ENCODE measurements at regions not wholly inside any gene's neighbourhood (a gene's known extent, or its start where the extent isn't known, plus 50 kb on each side); places are given as distances from the start of the nearest gene placed in this dataset.

DNA sequence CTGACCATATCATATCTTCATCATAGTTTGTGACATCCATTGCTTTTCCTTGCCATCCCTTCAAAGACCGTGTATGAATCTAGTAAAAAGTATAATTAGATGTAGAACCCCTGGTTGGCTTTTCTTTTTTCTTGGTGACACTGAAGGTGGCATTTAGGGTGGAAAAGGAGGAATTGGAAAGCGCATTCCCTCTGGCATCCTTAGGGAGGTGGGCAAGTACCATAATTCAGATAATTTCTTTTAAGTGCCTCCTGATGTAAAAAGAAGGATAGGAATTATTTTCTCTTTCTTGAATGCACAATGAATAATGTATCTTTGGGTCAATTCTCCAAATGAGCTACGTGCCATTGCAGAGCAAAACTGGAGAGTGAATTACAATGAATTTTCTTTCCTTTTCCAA is 73.2 kb upstream of the SMARCA2 start:
- H3K36me3 ChIP-seq: no peaks in the 10 kb centered on the region
- H3K4me3 ChIP-seq: no peak overlapping the region
- no peaks in the 10 kb centered on the region for H3K27me3 ChIP-seq
- intact Hi-C loops (cut with DNase I; ENCODE audit: low total_unique reads): no loop called here
- no peaks in the 10 kb centered on the region for H3K9me3 ChIP-seq
- TF ChIP-seq POLR2AphosphoS5 (IDR thresholded peaks at IDR 0.05): no peak
- TF ChIP-seq EP300 (IDR thresholded peaks at IDR 0.05): no peak
- TF ChIP-seq, protein P1, sequence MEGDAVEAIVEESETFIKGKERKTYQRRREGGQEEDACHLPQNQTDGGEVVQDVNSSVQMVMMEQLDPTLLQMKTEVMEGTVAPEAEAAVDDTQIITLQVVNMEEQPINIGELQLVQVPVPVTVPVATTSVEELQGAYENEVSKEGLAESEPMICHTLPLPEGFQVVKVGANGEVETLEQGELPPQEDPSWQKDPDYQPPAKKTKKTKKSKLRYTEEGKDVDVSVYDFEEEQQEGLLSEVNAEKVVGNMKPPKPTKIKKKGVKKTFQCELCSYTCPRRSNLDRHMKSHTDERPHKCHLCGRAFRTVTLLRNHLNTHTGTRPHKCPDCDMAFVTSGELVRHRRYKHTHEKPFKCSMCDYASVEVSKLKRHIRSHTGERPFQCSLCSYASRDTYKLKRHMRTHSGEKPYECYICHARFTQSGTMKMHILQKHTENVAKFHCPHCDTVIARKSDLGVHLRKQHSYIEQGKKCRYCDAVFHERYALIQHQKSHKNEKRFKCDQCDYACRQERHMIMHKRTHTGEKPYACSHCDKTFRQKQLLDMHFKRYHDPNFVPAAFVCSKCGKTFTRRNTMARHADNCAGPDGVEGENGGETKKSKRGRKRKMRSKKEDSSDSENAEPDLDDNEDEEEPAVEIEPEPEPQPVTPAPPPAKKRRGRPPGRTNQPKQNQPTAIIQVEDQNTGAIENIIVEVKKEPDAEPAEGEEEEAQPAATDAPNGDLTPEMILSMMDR (IDR thresholded peaks at IDR 0.05): no peak
- no peak for TF ChIP-seq POLR2A (IDR thresholded peaks at IDR 0.05)
- no peaks in the 10 kb centered on the region for H3K4me1 ChIP-seq
- WGBS, 5 donors: 70 to 84% (median 82%) methylated on average over 3 of the region's 3 CpGs
- H3K27ac ChIP-seq: no peak overlapping the region
- no peak for DNase-seq

DNA sequence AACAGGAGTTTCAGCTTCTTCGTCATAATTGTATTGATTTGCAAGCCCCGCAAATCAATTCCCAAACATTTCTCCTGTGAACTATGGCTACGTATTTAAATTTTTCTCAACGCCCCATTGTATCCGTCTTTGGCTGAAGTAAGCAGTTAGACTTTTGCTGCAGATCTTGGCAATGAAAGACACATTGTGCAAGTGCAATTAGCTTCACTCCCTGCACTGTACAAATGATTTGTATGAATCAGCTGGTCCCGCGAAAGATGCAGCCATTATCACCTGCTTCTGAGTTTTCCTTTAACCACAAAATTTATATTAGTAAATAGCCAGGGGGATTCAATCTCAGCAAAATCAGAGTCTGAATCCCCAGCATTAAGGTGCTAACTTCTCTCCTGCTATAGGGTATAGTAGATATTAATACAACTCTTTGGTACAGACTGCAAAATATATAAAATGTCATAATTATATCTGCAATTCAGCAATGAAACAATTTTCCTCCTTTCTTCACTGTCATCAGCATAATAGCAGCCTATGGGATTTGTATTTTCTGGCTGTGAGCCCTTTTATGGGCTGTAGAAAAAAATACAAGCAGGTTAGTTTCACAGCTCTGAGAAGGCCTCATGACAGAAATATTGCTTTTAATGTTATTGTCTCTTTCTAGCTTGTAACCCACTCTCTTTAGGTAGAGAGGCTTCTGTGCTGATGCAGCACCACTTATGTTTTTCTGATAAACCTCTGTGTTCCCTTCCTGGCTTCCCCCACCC is 68.4 kb upstream of the SMARCA2 start:
- Histone ChIP-seq H3K4me1 (no peaks in the 10 kb centered on the region), H3K27ac (no peak overlapping the region), H3K4me3 (no peak overlapping the region), H3K36me3 (no peaks in the 10 kb centered on the region), H3K9me3 (no peaks in the 10 kb centered on the region), H3K27me3 (no peaks in the 10 kb centered on the region)
- intact Hi-C loops (cut with DNase I; ENCODE audit: low total_unique reads): no loop called here
- TF ChIP-seq POLR2A (IDR thresholded peaks at IDR 0.05) (no peak), POLR2AphosphoS5 (IDR thresholded peaks at IDR 0.05) (no peak), EP300 (IDR thresholded peaks at IDR 0.05) (no peak)
- TF ChIP-seq, protein P1 (IDR thresholded peaks at IDR 0.05): no peak
- DNase-seq: peak in 1 of 2 donors; percentile 30
- 75 to 83% (median 79%) methylated on average over 7 of the region's 7 CpGs for WGBS, 5 donors

DNA sequence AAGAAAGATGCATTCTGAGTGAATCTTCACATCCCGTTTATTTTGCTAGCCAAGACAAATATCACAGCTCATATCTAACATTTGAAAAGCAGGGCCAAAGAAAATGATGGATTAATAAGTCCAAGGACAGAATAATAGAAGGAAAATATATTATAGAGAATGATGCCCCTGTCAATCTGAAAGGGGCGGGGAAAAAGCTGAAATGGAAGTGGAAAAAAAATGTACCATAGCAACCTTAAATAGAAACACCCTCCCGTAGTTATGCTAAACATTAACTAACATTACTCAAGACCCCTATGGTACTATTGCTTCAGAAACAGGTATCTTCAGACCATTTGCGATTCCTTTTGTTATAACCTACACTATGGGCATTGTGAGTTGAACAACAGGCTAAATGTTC is 67.7 kb upstream of the SMARCA2 start:
- Histone ChIP-seq H3K4me3 (no peak overlapping the region), H3K4me1 (no peaks in the 10 kb centered on the region), H3K27me3 (no peaks in the 10 kb centered on the region), H3K9me3 (no peaks in the 10 kb centered on the region), H3K36me3 (no peaks in the 10 kb centered on the region), H3K27ac (no peak overlapping the region)
- intact Hi-C loops (cut with DNase I; ENCODE audit: low total_unique reads): no loop called here
- WGBS, 5 donors: 41 to 57% (median 46%) methylated on average over 4 of the region's 4 CpGs
- no peak for DNase-seq
- TF ChIP-seq, protein P1 (IDR thresholded peaks at IDR 0.05): no peak
- TF ChIP-seq POLR2AphosphoS5 (IDR thresholded peaks at IDR 0.05) (no peak), EP300 (IDR thresholded peaks at IDR 0.05) (no peak), POLR2A (IDR thresholded peaks at IDR 0.05) (no peak)

DNA sequence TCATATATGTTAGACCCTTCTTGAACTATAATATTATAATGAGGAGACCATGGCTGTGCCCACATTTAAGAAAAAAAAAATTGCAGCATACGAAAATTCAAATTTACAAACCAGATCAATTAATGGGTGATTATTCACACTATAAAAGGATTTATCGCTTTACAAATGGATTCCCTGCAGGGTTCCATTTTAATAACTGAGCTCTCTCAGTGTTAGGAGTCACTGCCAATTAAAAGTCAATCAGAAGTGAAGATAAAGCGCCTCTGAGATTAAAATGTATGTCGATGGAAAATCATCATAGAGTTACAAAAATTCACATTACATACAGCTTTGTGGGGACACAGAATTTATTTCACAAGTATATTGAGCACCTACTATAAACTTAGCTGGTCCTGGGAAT is 66.6 kb upstream of the SMARCA2 start:
- Histone ChIP-seq H3K36me3 (no peaks in the 10 kb centered on the region), H3K9me3 (no peaks in the 10 kb centered on the region), H3K4me1 (no peaks in the 10 kb centered on the region), H3K4me3 (no peak overlapping the region), H3K27ac (no peak overlapping the region), H3K27me3 (no peaks in the 10 kb centered on the region)
- TF ChIP-seq EP300 (IDR thresholded peaks at IDR 0.05) (no peak), POLR2A (IDR thresholded peaks at IDR 0.05) (no peak), POLR2AphosphoS5 (IDR thresholded peaks at IDR 0.05) (no peak)
- TF ChIP-seq, protein P1 (IDR thresholded peaks at IDR 0.05): no peak
- intact Hi-C loops (cut with DNase I; ENCODE audit: low total_unique reads): no loop called here
- no peak for DNase-seq
- 88 to 95% (median 89%) methylated on average over 4 of the region's 4 CpGs for WGBS, 5 donors

Data from stomach (tissue), 8 donors.